ENCODE measurements at regions not wholly inside any gene's neighbourhood (a gene's known extent, or its start where the extent isn't known, plus 50 kb on each side); places are given as distances from the start of the nearest gene placed in this dataset.
"Not testable (repeated sequence)": the region's sequence is repeated elsewhere in the genome, so short reads cannot be mapped to it uniquely, and the experiment has no call there.

DNA sequence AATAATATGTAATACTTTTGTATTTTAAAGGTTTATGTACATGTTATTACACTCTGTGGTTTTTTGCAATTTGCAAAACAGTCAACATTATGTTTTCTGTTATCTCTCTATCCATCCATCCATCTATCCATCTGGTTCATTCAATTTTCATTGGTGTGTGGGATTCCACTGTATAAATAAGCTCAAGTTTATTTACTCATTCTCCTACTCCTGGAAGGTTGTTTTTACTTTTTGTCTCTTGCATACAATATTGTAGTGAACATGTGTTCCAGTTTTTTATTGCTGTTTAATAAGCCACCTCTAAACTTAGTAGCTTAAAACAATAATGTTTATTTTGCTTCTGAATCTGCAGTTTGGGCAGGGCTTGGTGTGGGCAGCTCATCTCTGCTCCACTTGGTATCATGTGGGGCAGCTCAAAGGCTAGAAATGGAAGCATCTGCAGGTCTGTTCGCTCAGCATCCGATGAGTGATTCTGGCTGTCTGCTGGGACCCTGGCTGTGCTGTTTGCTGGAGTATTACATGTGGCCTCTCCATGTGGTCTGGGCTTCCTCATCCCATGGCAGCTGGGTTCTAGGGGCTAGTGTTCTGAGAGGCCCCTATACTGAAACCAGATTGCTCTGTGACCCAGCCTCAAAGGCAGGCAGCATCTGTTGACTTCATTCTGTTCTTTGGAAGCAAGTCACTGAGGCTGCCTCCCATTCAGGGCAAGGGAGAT lies 98.8 kb downstream of the SLC25A47 start:
- DNase-seq, result no peak

DNA sequence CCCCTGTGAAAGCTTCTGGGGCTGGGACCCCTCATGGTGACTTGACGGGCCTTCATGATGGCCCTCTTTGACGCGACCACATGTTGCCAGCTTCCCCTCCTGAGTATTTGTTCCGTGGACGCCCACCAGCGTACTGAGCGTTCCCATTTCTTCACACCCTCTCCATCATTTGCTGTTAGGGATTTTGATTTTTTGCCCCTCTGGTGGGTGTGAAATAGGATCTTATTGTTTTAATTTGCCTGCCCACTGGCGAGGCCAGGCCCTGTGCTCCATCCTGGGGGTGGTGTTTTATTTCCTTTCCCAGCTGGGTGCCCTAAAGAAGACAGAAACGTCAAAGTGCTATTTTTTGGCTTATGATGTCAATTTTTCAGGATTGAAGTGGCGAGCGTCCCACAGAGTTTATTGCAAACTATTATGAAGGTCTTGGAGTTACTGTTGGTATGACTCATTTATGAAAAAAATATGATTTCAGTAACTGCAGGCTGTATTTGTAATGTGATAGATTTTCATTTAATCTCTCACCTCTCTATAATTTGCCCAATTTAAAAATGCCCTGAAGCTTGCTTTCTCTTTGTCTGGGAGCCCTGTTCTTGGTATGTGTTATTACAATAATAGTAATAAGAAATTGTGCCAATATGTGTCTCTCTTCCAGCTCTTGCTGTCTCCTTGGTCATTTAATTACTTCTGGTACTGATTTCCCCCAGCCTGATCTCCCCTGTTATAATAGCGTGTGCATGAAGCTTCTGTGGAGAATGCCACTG lies 99.6 kb downstream of the SLC25A47 start:
- no peak for DNase-seq

DNA sequence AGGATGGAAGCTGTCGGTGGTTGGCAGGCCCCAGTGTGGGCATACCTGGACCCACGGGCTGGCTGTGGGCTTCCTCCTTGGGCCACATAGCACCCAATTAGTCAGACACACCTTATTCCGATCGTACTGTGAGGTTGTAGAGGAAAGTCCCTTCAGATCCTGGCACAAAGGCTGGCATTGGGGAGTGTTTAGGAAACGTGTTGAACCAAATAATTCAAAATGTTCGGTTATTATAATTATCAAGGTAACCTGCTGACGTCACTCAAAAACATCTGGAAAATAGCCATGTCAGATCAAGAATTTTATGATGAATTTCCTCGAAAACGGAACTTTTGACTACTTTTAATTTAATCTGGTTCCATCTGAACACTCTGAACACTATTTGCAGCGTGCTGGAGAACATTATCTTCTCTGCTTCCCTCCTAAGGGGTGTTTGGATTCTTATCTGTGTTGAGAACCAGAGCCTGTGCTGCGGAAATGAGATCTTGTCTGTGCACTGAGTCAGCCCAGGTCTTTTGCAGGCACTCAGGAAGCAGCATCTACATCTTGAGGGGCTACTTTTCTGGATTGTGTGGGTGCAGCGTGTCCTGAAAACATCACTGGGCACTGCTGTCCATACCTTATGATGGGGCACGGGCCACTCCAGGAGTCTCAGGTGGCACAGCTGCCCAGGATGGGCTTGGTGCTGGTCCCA lies 100.3 kb downstream of the SLC25A47 start:
- no peak for DNase-seq

DNA sequence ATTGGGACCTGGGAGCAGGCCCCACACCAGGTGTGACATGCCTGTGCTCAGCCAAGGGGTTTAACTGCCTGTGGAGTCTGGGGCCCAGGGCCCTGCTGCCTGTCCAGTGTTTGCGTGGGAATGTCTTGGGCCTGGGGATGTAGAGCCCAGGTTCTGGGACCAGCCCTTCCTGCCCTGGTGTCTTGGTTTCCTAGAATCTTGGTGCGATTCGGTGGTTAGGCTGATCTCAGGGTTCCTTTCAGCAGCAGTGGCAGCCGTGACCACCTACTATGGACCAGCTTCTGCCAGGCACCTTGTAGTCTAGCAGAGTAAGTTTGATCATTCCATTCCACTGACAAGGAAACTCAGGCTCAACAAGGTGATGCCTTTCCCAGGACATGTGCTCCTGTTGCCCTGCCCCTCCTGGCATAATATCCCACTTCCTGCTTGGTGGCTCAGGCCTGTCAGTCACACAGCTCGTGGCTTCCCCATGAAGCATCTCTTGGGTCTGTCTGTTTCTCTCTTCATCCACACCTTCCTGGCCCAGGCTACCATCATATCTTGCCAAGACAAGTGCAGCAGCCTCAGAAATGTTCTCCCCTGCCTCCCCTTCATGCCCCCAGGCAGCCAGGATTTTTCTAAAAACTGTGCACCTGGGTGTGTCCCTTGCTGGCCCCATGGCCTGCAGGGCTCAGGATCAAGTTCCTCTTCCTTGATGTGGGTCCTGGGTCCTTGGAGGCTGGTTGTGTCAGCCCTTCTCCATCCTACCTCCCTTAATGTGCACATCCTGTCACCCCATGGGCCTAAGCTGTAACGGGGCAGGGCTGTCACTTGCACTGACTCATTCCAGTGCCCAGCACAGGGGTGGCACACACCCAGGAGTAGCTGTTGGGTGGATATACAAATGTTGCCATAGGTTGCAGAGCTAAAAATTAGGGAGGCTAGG lies 101.6 kb downstream of the SLC25A47 start:
- DNase-seq, result no peak

DNA sequence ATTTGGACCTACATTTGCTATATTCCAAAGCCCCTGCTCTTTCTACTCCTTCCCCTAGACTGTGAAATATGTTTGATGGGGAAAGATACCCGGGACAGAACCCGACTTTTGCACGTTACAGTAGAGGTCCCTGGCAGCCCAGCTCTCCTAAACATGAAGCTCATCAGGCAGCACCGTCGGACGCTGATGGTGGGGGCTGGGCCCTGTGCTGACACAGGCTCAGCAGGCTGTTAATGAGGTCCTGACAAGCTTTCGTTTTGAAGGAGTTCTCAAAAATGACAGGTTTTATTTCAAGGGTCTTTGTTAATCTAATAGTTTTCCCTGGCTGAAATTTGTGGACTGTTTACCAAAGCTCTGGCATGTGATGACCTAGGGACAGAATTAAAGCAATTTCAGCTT lies 102.3 kb downstream of the SLC25A47 start:
- no peak for DNase-seq

DNA sequence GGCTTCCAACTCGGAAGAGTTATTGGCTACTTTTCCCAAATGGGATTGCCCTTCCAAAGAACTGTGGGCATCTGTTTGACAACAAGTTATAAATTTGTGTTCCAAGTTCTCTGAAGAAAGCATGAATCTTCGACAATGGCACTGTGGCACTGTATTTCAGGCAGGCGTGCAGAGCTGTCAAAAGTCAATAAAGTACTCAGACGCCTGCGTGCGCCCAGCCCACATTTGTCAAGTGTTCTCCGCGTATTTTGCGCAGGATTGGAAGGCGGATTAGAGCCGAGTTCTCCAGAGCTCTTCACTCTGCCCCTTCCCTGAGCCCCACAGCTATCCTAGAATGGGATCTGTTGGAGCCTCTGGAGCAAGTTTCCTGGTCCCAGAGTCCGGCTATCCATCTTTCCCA lies 103.2 kb downstream of the SLC25A47 start:
- no peak for DNase-seq

DNA sequence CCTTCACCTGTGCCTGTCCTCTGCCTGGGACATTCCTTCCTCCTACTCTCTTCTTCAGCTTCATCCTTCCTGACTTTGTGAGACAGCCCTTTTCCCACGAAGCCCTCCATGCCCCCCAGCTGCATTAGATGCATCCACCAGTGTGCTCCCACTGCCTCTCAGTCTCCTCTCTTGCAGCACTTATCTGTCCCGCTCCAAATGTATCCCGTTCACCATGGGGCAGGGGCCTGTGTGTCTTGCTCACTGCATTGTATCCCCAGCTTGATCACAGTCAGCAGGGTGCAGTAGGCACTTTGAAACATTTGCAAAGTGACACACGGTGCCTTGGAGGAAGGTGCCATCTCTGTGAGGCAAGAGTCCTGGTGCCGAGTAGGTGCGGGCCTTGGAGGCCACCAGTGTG lies 104.0 kb downstream of the SLC25A47 start:
- no peak for DNase-seq

DNA sequence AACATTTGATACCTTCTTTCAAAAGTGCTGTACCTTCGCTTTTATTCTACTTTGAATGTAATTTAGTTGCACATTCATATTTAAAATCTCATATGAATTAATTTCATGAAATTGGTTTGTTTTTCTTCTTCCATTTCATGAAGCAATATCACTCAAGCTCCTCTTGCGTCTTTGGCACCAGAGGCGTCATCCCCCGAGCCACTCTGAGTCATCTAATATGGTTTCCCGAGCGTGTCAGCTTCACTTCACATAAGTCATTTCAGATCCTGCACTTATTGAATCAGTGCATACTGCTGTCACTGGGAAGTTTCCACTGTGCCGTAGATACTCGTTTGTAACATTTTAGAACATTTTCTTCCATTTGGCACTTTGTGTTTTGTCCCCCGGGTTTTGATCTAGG lies 105.6 kb downstream of the SLC25A47 start:
- no peak for DNase-seq

DNA sequence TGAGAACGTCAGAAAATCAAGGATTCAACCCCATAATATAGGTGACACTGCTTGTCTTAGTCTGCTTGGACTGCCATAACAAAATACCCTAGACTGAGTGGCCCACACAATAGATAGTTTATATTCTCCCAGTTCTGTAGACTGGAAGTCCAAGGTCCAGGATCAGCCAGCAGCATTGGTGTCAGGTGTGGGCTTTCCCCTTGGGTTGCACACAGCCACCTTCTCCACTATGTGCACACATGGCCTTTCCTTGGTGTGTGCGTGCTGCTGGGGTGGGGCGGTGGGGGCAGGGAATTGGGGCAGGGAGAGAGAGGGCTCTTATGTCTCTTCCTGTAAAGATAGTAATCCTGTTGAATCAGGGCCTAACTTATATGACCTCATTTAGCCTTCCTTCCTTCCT lies 106.4 kb downstream of the SLC25A47 start:
- no peak for DNase-seq

DNA sequence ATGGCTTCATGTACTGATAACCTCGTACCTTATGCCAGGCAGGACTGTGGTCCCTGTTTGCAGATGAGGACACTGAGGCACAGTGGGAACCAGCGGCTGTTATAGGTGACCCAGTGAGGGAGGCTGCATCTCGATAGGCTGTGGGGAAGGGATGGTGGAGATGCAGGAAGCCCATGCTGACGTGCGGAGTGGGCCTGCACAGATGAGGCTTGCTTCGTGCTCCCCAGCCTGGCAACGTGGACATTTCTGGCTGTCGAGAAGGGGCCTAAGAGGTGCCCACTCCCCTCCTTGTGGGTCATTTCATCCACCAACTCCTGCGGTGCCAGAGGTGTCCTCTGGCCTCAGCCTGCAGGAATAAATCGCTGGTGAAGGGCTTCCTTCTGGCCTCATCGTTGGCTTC lies 107.4 kb downstream of the SLC25A47 start:
- no peak for DNase-seq

DNA sequence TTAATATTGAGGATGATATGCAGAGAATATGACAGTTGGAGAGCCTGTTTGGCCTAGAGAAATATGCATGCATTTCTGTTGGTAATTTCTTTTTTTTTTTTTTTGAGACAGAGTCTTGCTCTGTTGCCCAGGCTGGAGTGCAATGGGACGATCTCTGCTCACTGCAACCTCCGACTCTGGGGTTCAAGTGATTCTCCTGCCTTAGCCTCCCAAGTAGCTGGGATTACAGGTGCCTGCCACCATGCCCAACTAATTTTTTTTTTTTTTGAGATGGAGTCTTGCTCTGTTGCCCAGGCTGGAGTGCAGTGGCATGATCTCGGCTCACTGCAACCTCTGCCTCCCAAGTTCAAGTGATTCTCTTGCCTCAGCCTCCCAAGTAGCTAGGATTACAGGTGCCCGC lies 108.3 kb downstream of the SLC25A47 start:
- DNase-seq, result not testable (repeated sequence)

DNA sequence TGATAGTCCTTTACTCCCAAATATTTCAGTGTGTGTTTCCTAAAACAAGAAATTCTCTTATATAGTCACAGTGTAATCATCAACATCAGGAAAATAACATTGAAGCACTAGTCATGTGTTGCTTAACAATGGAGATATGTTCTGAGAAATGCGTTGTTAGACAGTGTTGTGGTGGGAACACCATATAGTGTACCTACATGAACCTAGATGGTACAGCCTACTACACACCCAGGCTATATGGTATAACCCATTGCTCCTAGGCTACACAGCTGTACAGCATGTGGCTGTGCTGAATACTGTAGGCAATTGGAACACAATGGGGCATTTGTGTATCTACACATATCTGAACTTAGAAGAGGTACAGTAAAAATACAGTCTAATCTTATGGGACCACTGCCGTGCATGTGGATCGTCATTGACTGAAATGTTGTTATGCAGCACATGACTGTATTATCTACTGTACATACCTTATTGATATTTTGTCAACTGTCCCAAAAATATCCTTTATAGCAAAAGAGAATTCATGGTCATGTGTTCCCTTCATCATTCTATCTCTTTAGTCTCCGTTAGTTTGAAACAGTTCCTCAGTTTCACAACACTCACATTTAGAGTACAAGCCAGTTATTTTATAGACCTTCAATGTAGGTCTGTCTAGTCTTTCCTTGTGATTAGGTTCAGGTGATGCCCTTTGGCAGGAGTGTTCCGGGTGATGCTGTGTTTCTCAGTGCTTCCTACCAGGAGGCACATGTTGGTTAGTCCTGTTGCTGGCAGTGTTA lies 109.7 kb downstream of the SLC25A47 start:
- DNase-seq, result no peak

DNA sequence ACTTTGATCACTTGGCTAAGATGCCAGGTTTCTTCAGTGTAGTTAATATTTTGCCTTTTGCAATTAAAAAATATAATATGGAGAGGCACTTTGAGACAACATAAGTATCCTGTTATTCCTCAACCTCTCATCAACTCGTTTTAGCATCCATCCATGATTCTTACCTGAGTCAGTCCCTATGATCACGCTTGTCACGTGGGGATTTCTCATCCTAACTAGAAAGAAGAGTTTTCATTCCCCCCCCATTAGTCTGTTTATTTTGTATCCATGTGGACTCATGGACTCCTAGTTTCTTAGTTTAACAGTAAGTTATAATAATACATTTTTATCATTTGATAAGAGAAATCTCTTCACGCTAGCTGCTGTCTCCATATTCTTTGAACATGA lies 110.3 kb downstream of the SLC25A47 start:
- no peak for DNase-seq

DNA sequence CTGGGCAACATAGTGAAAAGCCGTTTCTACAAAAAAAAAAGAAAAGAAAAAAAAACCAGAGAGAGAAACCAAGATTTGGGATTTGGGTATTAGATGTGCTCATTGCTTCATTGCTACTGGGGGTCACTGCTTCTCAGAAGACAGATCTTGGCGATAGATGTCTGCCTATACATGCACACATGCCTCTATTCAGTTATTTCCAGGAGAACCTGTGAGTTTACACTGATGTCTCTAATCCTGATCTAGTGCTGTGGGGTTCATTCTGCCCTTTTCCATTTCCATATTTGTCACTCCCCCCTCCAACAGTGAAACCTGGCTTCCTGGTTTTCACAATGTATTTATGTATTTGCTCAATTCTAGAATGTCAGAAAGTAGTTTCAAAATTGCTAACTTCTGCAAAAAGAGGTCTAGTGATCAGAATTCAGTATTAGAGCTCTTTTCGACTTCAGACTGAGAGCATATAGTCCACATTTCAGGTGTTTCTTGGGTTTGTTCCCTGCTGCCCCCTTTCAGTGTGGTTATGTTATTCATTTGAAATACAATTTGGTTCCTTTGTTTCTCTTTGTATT lies 111.0 kb downstream of the SLC25A47 start:
- DNase-seq, result no peak

DNA sequence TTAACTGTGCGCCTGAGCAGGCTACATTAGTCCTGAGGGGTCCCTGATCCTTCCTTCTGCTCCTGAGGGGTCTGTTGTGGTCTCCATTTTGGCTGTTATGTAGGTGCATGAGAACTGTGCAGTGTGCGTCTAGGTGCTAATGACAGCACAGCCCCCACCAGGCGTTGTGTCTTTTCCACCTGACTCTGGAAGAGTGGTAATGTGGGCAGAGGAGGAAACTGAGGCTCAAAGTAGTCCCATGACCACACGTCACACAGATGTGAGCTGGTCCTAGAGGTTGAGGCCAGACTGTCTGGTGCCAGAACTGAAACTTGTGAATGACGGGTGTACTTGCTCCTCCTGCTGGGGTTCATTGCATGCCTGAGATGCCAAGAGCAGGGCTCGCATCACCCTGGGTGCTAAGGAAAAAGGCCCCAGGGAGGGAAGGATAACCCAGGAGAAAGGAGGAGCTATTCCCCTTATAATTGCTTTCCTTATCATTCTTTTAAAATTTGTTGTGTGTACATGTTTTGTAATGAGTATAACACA lies 111.8 kb downstream of the SLC25A47 start:
- DNase-seq, result no peak

DNA sequence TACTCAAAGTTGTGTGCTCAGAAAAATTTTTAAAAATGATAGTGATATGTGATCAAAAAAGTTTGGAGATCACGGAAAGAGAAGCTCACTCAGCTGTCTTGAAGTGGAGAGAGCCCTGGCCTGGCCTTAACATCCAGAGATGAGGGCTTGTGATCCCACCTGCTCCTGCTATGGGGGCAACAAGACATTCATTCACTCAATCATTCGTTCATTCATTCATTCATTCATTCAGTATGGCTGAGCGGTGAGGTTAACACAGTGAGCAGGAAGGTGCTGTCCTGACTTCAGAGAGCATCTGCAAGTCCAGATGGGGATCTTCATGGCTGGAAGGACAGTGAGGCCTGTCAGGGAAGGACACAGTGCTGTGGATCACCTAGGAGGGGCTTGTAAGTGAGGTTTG lies 112.3 kb downstream of the SLC25A47 start:
- no peak for DNase-seq

DNA sequence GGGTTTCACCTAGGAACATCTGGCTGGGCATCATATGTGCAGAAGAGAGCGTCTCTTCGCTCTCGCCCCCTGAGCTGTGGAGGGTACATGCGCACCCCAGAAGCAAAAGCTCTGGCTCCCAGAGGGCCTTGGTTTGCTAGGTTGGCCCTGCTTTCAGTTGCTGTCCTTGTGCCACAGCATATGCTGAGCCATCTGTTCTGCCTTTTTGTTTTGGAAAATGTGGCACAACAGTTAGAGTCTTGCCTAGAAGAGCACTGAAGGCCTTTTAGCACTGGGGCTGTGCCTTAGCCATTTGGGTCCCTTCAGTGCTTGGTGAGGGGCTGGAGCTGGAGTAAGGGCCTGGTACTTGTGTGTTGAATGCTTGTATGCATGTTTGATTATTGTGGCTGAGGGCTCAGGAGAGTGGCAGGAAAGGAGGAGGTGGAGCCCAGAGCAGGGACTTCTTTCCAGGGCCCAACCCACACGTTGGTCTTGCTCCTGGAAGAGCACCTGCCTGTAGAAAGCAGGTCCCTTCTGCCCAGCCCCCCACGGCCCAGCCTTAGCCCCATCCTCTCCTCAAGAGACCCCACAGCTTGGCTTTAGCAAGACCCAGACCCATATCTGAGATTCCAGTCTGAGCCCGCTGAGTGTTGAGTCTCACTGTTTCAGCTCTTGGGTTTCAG lies 113.7 kb downstream of the SLC25A47 start:
- DNase-seq, result no peak

DNA sequence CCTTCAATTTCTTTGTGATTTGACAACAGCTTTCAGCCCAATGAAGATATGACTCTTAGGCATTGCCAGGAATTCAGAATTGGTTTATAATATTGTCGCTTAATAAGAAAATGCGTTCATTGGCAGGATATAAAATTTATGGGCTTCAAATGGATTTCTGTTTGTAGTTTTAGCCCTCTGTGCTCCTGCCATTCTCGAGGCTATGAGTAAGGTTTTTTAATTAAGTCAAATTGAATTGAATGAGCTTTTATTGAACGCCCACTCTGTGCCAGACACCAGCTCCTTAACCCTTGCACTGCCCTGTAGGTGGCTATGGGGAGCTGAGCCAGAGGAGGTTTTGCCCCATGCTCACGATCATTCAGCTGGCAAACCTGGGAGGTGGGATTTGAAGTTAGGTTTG lies 115.1 kb downstream of the SLC25A47 start:
- no peak for DNase-seq

DNA sequence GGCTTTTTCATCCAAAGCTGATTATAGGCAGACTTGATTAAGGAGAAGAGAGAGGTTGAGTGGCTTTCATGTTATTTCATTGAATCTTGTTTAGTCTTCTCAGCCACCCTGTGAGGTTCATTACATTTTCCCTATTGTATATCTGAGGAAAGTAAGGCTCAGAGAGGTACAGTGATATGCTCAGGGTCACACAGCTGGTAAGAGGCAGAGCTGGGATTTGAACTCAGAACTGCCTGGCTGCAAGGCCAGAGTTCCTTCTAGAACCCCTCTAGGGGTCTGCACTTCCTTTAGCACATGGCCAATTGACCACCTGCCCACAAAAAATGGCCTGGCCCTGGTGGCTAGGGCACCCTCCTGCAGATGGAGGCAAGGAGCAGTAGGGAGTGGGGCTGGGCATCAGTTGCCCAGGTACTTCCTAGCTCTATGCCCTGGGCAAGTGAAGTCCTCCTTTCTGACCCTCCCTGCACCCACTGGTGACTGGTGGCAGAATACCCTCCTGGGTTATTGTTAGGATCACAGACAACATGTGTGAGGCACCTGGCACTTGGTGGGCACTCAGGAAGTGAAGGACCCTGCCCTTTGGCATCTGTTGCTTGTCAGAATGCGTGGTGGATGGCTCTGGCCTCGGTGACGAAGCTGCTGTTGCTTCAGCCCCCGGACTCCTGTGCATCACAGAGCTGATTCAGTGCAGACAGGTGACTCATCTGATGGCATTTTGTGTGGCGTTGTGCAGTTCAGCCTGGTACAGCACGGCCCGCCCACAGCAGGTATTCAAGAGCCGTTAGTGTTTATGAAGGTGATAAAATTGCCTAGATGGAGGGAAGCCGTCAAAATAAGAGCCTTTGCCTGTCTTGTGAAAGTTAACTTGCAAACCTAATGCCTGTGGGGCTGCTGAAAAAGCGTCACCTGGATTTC lies 115.8 kb downstream of the SLC25A47 start:
- no peak for DNase-seq

DNA sequence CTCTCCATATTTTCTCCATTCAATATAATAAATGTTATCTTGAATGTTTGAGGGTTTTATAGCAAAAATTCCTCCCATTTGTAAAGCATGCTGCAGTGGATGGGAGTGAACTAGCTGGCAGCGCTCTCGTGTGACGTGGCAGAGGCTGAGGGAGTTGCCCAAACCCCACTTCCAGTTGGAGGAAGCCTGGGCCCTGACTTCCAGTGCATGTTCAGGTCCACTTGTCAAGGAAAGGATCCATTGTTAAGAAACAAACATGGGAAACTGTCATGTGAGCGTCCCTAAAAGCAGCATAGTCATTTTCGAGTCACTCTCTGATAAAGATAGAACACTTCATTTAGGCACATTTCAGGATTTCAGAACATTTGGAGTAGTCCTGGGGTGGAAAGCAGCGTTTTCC lies 116.6 kb downstream of the SLC25A47 start:
- DNase-seq, result no peak

All from NCI-H2081 (cell line).